ENCODE measurements at regions not wholly inside any gene's neighbourhood (a gene's known extent, or its start where the extent isn't known, plus 50 kb on each side); places are given as distances from the start of the nearest gene placed in this dataset.

GRCh38 chr4:115356176-115356575 is 242.8 kb upstream of the NDST4 start:
- Histone ChIP-seq H3K36me3 (no peaks in the 10 kb centered on the region), H3K4me3 (no peak overlapping the region), H3K27ac (no peak overlapping the region), H3K4me1 (ENCODE audit: low read depth) (no peaks in the 10 kb centered on the region), H3K27me3 (no peaks in the 10 kb centered on the region), H3K9me3 (ENCODE audit: low read depth) (no peaks in the 10 kb centered on the region)
- DNase-seq (ENCODE audit: low read depth in 1 of 2, low spot score in 1 of 2): no peak
- no peak for TF ChIP-seq CTCF (IDR thresholded peaks at IDR 0.05; ENCODE audit: low read depth, low read length)

GRCh38 chr4:115355329-115355728 is 241.9 kb upstream of the NDST4 start:
- no peak for TF ChIP-seq CTCF (IDR thresholded peaks at IDR 0.05; ENCODE audit: low read depth, low read length)
- Histone ChIP-seq H3K36me3 (no peaks in the 10 kb centered on the region), H3K4me3 (no peak overlapping the region), H3K27ac (no peak overlapping the region), H3K27me3 (no peaks in the 10 kb centered on the region), H3K4me1 (ENCODE audit: low read depth) (no peaks in the 10 kb centered on the region), H3K9me3 (ENCODE audit: low read depth) (no peaks in the 10 kb centered on the region)
- no peak for DNase-seq (ENCODE audit: low read depth in 1 of 2, low spot score in 1 of 2)

GRCh38 chr4:115353370-115353769 is 239.9 kb upstream of the NDST4 start:
- no peaks in the 10 kb centered on the region for H3K36me3 ChIP-seq
- TF ChIP-seq CTCF (IDR thresholded peaks at IDR 0.05; ENCODE audit: low read depth, low read length): no peak
- H3K27me3 ChIP-seq: no peaks in the 10 kb centered on the region
- no peaks in the 10 kb centered on the region for H3K9me3 ChIP-seq (ENCODE audit: low read depth)
- no peak overlapping the region for H3K4me3 ChIP-seq
- no peaks in the 10 kb centered on the region for H3K4me1 ChIP-seq (ENCODE audit: low read depth)
- no peak overlapping the region for H3K27ac ChIP-seq
- no peak for DNase-seq (ENCODE audit: low read depth in 1 of 2, low spot score in 1 of 2)

GRCh38 chr4:115343171-115343570 is 229.8 kb upstream of the NDST4 start:
- Histone ChIP-seq H3K9me3 (ENCODE audit: low read depth) (no peaks in the 10 kb centered on the region), H3K27ac (no peak overlapping the region), H3K36me3 (no peaks in the 10 kb centered on the region), H3K27me3 (no peaks in the 10 kb centered on the region), H3K4me3 (no peak overlapping the region), H3K4me1 (ENCODE audit: low read depth) (no peaks in the 10 kb centered on the region)
- no peak for TF ChIP-seq CTCF (IDR thresholded peaks at IDR 0.05; ENCODE audit: low read depth, low read length)
- no peak for DNase-seq (ENCODE audit: low read depth in 1 of 2, low spot score in 1 of 2)

- Histone ChIP-seq H3K27me3 (no peaks in the 10 kb centered on the region), H3K27ac (no peak overlapping the region)
- TF ChIP-seq CTCF (IDR thresholded peaks at IDR 0.05; ENCODE audit: low read depth, low read length): no peak
These were observed 221.5 kb upstream of the NDST4 start for GRCh38 chr4:115334736-115335411.

More at GRCh38 chr4:115334736-115335411, 221.5 kb upstream of the NDST4 start:
- Histone ChIP-seq H3K9me3 (ENCODE audit: low read depth) (no peaks in the 10 kb centered on the region), H3K4me1 (ENCODE audit: low read depth) (no peaks in the 10 kb centered on the region), H3K4me3 (no peak overlapping the region), H3K36me3 (no peaks in the 10 kb centered on the region)
- DNase-seq (ENCODE audit: low read depth in 1 of 2, low spot score in 1 of 2): no peak
